Testis (tissue), 2 donors: ENCODE measurements at regions not wholly inside any gene's neighbourhood (a gene's known extent, or its start where the extent isn't known, plus 50 kb on each side); places are given as distances from the start of the nearest gene placed in this dataset.
"Not testable (repeated sequence)": the region's sequence is repeated elsewhere in the genome, so short reads cannot be mapped to it uniquely, and the experiment has no call there.

Experiments used
- CTCF ChIP-seq, 3 experiments: fragments of 450-650 bp in 2 of 3; fragments of 200-600 bp in 1 of 3; sonication (generic) in 1 of 3; IDR thresholded peaks; one replicate each; pipeline ENCODE4 v1.5.1; 2016 to 2019; ENCODE audit warnings: antibody characterized with exemption in 3 of 3, mild to moderate bottlenecking in 2 of 3, moderate library complexity in 1 of 3
- POLR2A ChIP-seq: fragments of 450-650 bp; IDR thresholded peaks from one replicate; pipeline ENCODE4 v1.6.1; 2017; ENCODE audit warnings: antibody characterized with exemption, mild to moderate bottlenecking, moderate library complexity

GRCh38 chr4:91738831-91739230 lies 564.9 kb upstream of the GRID2 start:
- not testable (repeated sequence) for TF ChIP-seq POLR2A; CTCF (IDR thresholded peaks at IDR 0.05)
